T-helper 17 cell (primary cell): ENCODE measurements at regions not wholly inside any gene's neighbourhood (a gene's known extent, or its start where the extent isn't known, plus 50 kb on each side); places are given as distances from the start of the nearest gene placed in this dataset.
"Not testable (repeated sequence)": the region's sequence is repeated elsewhere in the genome, so short reads cannot be mapped to it uniquely, and the experiment has no call there.

Experiments
- ATAC-seq: fragments of 150-1000 bp; cut with Tn5 transposase; 2 replicates; pipeline ENCODE4 v1.10.0; 2021; ENCODE audit warnings: mild to moderate bottlenecking, moderate library complexity
- DNase-seq, 3 donors: peaks; one replicate each; pipeline versions ENCODE4 v3.0.0 to v3.0.0-alpha.2; 2020 to 2021
- H3K9me3 ChIP-seq: one replicate; pipeline ENCODE4 v1.7.0; 2013; ENCODE audit warnings: low read length, mild to moderate bottlenecking; ENCODE audit not compliant: control insufficient read depth, poor library complexity, severe bottlenecking
- H3K27ac Mint-ChIP-seq: one replicate; pipeline ENCODE4 v1.8.0; 2022; ENCODE audit warnings: mild to moderate bottlenecking, moderate library complexity, mixed read lengths
- H3K27me3 Mint-ChIP-seq: one replicate; pipeline ENCODE4 v1.8.0; 2022; ENCODE audit warnings: mixed read lengths
- H3K36me3 Mint-ChIP-seq: one replicate; pipeline ENCODE4 v1.8.0; 2022; ENCODE audit warnings: low read depth, mixed read lengths
- H3K4me1 Mint-ChIP-seq: one replicate; pipeline ENCODE4 v1.8.0; 2022; ENCODE audit warnings: mild to moderate bottlenecking, mixed read lengths
- H3K4me3 Mint-ChIP-seq: one replicate; pipeline ENCODE4 v1.8.0; 2022; ENCODE audit warnings: mild to moderate bottlenecking, moderate library complexity, mixed read lengths

- not testable (repeated sequence) for H3K4me3 Mint-ChIP-seq, H3K27me3 Mint-ChIP-seq, DNase-seq, H3K4me1 Mint-ChIP-seq, ATAC-seq, H3K27ac Mint-ChIP-seq, H3K36me3 Mint-ChIP-seq, H3K9me3 ChIP-seq
Measured at GRCh38 chr4:84298719-84299254, 200.3 kb downstream of the NKX6-1 start.

- Mint-ChIP-seq H3K4me1 (no peaks in the 10 kb centered on the region), H3K4me3 (no peak overlapping the region), H3K27ac (no peak overlapping the region), H3K27me3 (no peaks in the 10 kb centered on the region), H3K36me3 (no peaks in the 10 kb centered on the region)
- no peaks in the 10 kb centered on the region for H3K9me3 ChIP-seq
- no peak for ATAC-seq
- no peak for DNase-seq
Measured at GRCh38 chr4:84298023-84298718, 200.9 kb downstream of the NKX6-1 start.

GRCh38 chr4:84291969-84292368, 207.1 kb downstream of the NKX6-1 start:
- H3K27me3 Mint-ChIP-seq: no peaks in the 10 kb centered on the region
- ATAC-seq (no peak), DNase-seq (no peak)
- no peaks in the 10 kb centered on the region for H3K9me3 ChIP-seq
- no peaks in the 10 kb centered on the region for H3K4me1 Mint-ChIP-seq
- no peak overlapping the region for H3K4me3 Mint-ChIP-seq
- H3K36me3 Mint-ChIP-seq: no peaks in the 10 kb centered on the region
- no peak overlapping the region for H3K27ac Mint-ChIP-seq

GRCh38 chr4:84286048-84286447, 213.0 kb downstream of the NKX6-1 start:
- no peaks in the 10 kb centered on the region for H3K9me3 ChIP-seq
- no peaks in the 10 kb centered on the region for H3K4me1 Mint-ChIP-seq
- ATAC-seq: no peak
- H3K4me3 Mint-ChIP-seq: no peak overlapping the region
- no peak overlapping the region for H3K27ac Mint-ChIP-seq
- no peaks in the 10 kb centered on the region for H3K27me3 Mint-ChIP-seq
- no peaks in the 10 kb centered on the region for H3K36me3 Mint-ChIP-seq
- no peak for DNase-seq

GRCh38 chr4:84279678-84280077, 219.4 kb downstream of the NKX6-1 start:
- H3K27me3 Mint-ChIP-seq: no peaks in the 10 kb centered on the region
- H3K36me3 Mint-ChIP-seq: no peaks in the 10 kb centered on the region
- no peak for ATAC-seq
- no peak overlapping the region for H3K27ac Mint-ChIP-seq
- DNase-seq: no peak
- H3K4me1 Mint-ChIP-seq: no peaks in the 10 kb centered on the region
- H3K4me3 Mint-ChIP-seq: no peak overlapping the region
- H3K9me3 ChIP-seq: no peaks in the 10 kb centered on the region

- Mint-ChIP-seq H3K4me3 (no peak overlapping the region), H3K36me3 (no peaks in the 10 kb centered on the region), H3K27ac (no peak overlapping the region), H3K27me3 (no peaks in the 10 kb centered on the region), H3K4me1 (no peaks in the 10 kb centered on the region)
- ATAC-seq: no peak
- no peak for DNase-seq
- H3K9me3 ChIP-seq: no peaks in the 10 kb centered on the region
Measured at GRCh38 chr4:84277923-84278322, 221.2 kb downstream of the NKX6-1 start.

- no peak for DNase-seq
- no peaks in the 10 kb centered on the region for H3K9me3 ChIP-seq
- ATAC-seq: no peak
- Mint-ChIP-seq H3K27me3 (no peaks in the 10 kb centered on the region), H3K36me3 (no peaks in the 10 kb centered on the region), H3K4me3 (no peak overlapping the region), H3K27ac (no peak overlapping the region), H3K4me1 (no peaks in the 10 kb centered on the region)
Measured at GRCh38 chr4:84276752-84277151, 222.3 kb downstream of the NKX6-1 start.

- ATAC-seq (no peak), DNase-seq (no peak)
- no peak overlapping the region for H3K4me3 Mint-ChIP-seq
- no peak overlapping the region for H3K27ac Mint-ChIP-seq
- H3K36me3 Mint-ChIP-seq: no peaks in the 10 kb centered on the region
- no peaks in the 10 kb centered on the region for H3K27me3 Mint-ChIP-seq
- no peaks in the 10 kb centered on the region for H3K4me1 Mint-ChIP-seq
- H3K9me3 ChIP-seq: no peaks in the 10 kb centered on the region
Measured at GRCh38 chr4:84269536-84270044, 229.5 kb downstream of the NKX6-1 start.

GRCh38 chr4:84264652-84265051, 234.4 kb downstream of the NKX6-1 start:
- Mint-ChIP-seq H3K4me1 (no peaks in the 10 kb centered on the region), H3K36me3 (no peaks in the 10 kb centered on the region), H3K27me3 (no peaks in the 10 kb centered on the region), H3K4me3 (no peak overlapping the region), H3K27ac (no peak overlapping the region)
- ATAC-seq: no peak
- H3K9me3 ChIP-seq: peaks cover 5% of the 10 kb centered on the region
- no peak for DNase-seq

- DNase-seq (no peak), ATAC-seq (no peak)
- no peaks in the 10 kb centered on the region for H3K27me3 Mint-ChIP-seq
- no peak overlapping the region for H3K27ac Mint-ChIP-seq
- no peak overlapping the region for H3K4me3 Mint-ChIP-seq
- peaks cover 5% of the 10 kb centered on the region for H3K9me3 ChIP-seq
- no peaks in the 10 kb centered on the region for H3K36me3 Mint-ChIP-seq
- no peaks in the 10 kb centered on the region for H3K4me1 Mint-ChIP-seq
Measured at GRCh38 chr4:84263415-84263814, 235.7 kb downstream of the NKX6-1 start.

- H3K36me3 Mint-ChIP-seq: no peaks in the 10 kb centered on the region
Measured at GRCh38 chr4:84260495-84260894, 238.6 kb downstream of the NKX6-1 start.

GRCh38 chr4:84258905-84259830, 239.9 kb downstream of the NKX6-1 start:
- no peaks in the 10 kb centered on the region for H3K36me3 Mint-ChIP-seq
- no peak overlapping the region for H3K4me3 Mint-ChIP-seq
- no peak overlapping the region for H3K27ac Mint-ChIP-seq
- DNase-seq: no peak
- H3K9me3 ChIP-seq: peaks cover 5% of the 10 kb centered on the region
- H3K4me1 Mint-ChIP-seq: no peaks in the 10 kb centered on the region
- no peaks in the 10 kb centered on the region for H3K27me3 Mint-ChIP-seq
- ATAC-seq: no peak

More at GRCh38 chr4:84260495-84260894, 238.6 kb downstream of the NKX6-1 start:
- no peaks in the 10 kb centered on the region for H3K27me3 Mint-ChIP-seq
- no peak for ATAC-seq
- DNase-seq: no peak
- H3K27ac Mint-ChIP-seq: no peak overlapping the region
- H3K9me3 ChIP-seq: peaks cover 5% of the 10 kb centered on the region
- H3K4me1 Mint-ChIP-seq: no peaks in the 10 kb centered on the region
- no peak overlapping the region for H3K4me3 Mint-ChIP-seq

- no peaks in the 10 kb centered on the region for H3K9me3 ChIP-seq
- no peak for DNase-seq
- no peak for ATAC-seq
- Mint-ChIP-seq H3K4me3 (no peak overlapping the region), H3K27ac (no peak overlapping the region), H3K4me1 (no peaks in the 10 kb centered on the region), H3K36me3 (no peaks in the 10 kb centered on the region), H3K27me3 (peaks cover 5% of the 10 kb centered on the region)
Measured at GRCh38 chr4:84254537-84254936, 244.6 kb downstream of the NKX6-1 start.
